ENCODE measurements at regions not wholly inside any gene's neighbourhood (a gene's known extent, or its start where the extent isn't known, plus 50 kb on each side); places are given as distances from the start of the nearest gene placed in this dataset.
"Not testable (repeated sequence)": the region's sequence is repeated elsewhere in the genome, so short reads cannot be mapped to it uniquely, and the experiment has no call there.

DNA sequence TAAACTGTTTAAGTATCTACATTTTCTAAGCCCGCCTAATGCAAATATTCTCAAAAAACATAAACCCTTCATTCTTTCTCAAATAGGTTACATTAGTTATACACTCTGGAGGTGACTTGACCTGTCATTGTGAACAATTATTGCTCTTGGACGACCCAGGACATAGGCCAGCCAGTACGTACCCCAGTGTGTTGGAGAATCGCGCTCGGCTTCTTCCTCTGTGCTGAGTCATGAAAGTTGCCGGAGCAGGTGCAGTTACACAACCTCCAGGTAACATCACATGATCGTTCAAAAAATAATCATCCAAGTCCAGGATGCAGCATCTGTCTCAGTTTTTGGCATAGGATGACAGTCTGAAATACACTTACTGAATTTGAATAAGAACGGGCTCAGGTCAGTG is 71.9 kb upstream of the SAMD11 start:
- not testable (repeated sequence) for TF ChIP-seq CBFB (CRISPR knock-in tag; IDR thresholded peaks at IDR 0.05; ENCODE audit: low read depth); ZBTB21 (CRISPR knock-in tag; IDR thresholded peaks at IDR 0.05; ENCODE audit: borderline replicate concordance); NFYB (CRISPR knock-in tag; conservative IDR thresholded peaks at IDR 0.05; ENCODE audit: low read depth); OVOL2 (CRISPR knock-in tag; IDR thresholded peaks at IDR 0.05; ENCODE audit: borderline replicate concordance)
- TF ChIP-seq, protein P1, sequence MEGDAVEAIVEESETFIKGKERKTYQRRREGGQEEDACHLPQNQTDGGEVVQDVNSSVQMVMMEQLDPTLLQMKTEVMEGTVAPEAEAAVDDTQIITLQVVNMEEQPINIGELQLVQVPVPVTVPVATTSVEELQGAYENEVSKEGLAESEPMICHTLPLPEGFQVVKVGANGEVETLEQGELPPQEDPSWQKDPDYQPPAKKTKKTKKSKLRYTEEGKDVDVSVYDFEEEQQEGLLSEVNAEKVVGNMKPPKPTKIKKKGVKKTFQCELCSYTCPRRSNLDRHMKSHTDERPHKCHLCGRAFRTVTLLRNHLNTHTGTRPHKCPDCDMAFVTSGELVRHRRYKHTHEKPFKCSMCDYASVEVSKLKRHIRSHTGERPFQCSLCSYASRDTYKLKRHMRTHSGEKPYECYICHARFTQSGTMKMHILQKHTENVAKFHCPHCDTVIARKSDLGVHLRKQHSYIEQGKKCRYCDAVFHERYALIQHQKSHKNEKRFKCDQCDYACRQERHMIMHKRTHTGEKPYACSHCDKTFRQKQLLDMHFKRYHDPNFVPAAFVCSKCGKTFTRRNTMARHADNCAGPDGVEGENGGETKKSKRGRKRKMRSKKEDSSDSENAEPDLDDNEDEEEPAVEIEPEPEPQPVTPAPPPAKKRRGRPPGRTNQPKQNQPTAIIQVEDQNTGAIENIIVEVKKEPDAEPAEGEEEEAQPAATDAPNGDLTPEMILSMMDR (IDR thresholded peaks at IDR 0.05): not testable (repeated sequence)
- TF ChIP-seq, protein P2, sequence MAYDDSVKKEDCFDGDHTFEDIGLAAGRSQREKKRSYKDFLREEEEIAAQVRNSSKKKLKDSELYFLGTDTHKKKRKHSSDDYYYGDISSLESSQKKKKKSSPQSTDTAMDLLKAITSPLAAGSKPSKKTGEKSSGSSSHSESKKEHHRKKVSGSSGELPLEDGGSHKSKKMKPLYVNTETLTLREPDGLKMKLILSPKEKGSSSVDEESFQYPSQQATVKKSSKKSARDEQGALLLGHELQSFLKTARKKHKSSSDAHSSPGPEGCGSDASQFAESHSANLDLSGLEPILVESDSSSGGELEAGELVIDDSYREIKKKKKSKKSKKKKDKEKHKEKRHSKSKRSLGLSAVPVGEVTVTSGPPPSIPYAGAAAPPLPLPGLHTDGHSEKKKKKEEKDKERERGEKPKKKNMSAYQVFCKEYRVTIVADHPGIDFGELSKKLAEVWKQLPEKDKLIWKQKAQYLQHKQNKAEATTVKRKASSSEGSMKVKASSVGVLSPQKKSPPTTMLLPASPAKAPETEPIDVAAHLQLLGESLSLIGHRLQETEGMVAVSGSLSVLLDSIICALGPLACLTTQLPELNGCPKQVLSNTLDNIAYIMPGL (CRISPR knock-in tag; IDR thresholded peaks at IDR 0.05): not testable (repeated sequence)
- TF ChIP-seq, protein P3, sequence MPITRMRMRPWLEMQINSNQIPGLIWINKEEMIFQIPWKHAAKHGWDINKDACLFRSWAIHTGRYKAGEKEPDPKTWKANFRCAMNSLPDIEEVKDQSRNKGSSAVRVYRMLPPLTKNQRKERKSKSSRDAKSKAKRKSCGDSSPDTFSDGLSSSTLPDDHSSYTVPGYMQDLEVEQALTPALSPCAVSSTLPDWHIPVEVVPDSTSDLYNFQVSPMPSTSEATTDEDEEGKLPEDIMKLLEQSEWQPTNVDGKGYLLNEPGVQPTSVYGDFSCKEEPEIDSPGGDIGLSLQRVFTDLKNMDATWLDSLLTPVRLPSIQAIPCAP (CRISPR knock-in tag; IDR thresholded peaks at IDR 0.05): not testable (repeated sequence)
- TF ChIP-seq, protein P4, sequence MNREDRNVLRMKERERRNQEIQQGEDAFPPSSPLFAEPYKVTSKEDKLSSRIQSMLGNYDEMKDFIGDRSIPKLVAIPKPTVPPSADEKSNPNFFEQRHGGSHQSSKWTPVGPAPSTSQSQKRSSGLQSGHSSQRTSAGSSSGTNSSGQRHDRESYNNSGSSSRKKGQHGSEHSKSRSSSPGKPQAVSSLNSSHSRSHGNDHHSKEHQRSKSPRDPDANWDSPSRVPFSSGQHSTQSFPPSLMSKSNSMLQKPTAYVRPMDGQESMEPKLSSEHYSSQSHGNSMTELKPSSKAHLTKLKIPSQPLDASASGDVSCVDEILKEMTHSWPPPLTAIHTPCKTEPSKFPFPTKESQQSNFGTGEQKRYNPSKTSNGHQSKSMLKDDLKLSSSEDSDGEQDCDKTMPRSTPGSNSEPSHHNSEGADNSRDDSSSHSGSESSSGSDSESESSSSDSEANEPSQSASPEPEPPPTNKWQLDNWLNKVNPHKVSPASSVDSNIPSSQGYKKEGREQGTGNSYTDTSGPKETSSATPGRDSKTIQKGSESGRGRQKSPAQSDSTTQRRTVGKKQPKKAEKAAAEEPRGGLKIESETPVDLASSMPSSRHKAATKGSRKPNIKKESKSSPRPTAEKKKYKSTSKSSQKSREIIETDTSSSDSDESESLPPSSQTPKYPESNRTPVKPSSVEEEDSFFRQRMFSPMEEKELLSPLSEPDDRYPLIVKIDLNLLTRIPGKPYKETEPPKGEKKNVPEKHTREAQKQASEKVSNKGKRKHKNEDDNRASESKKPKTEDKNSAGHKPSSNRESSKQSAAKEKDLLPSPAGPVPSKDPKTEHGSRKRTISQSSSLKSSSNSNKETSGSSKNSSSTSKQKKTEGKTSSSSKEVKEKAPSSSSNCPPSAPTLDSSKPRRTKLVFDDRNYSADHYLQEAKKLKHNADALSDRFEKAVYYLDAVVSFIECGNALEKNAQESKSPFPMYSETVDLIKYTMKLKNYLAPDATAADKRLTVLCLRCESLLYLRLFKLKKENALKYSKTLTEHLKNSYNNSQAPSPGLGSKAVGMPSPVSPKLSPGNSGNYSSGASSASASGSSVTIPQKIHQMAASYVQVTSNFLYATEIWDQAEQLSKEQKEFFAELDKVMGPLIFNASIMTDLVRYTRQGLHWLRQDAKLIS (CRISPR knock-in tag; IDR thresholded peaks at IDR 0.05; ENCODE audit: borderline replicate concordance): not testable (repeated sequence)
